Brain microvascular endothelial cell (primary cell): ENCODE measurements at regions not wholly inside any gene's neighbourhood (a gene's known extent, or its start where the extent isn't known, plus 50 kb on each side); places are given as distances from the start of the nearest gene placed in this dataset.
"Not testable (repeated sequence)": the region's sequence is repeated elsewhere in the genome, so short reads cannot be mapped to it uniquely, and the experiment has no call there.

Experiments
- DNase-seq: peaks from one replicate; pipeline ENCODE4 v3.0.0-alpha.2; 2020
- H3K27ac ChIP-seq: fragments of 250-450 bp; sonication (Bioruptor Pico); 2 replicates; pipeline ENCODE4 v1.5.1; 2020; ENCODE audit warnings: mild to moderate bottlenecking, moderate library complexity
- H3K27me3 ChIP-seq: fragments of 250-450 bp; sonication (Bioruptor Pico); replicated peaks from 2 replicates; pipeline ENCODE4 v1.5.1; 2020; ENCODE audit warnings: mild to moderate bottlenecking
- H3K36me3 ChIP-seq: fragments of 250-450 bp; sonication (Bioruptor Pico); replicated peaks from 2 replicates; pipeline ENCODE4 v1.5.1; 2020; ENCODE audit warnings: mild to moderate bottlenecking
- H3K4me3 ChIP-seq: 2 replicates; pipeline ENCODE4 v1.5.1; 2011; ENCODE audit warnings: low read depth, mild to moderate bottlenecking, control low read depth, low read length, moderate library complexity
- in situ Hi-C: cut with HindIII; loops from 2 replicates; pipeline ENCODE4 v1.10.0; 2017; ENCODE audit warnings: low sequenced_read_pairs, low pct_ligation_motif_present
- TF ChIP-seq, protein P1 (sequence below): IDR thresholded peaks from 2 replicates; pipeline ENCODE4 v1.5.1; 2011; ENCODE audit warnings: low read depth, mild to moderate bottlenecking, moderate library complexity, low read length, control low read depth, inconsistent platforms; ENCODE audit errors: missing control alignments

GRCh38 chr5:143921525-143922311 is 109.8 kb downstream of the HMHB1 start:
- Histone ChIP-seq H3K27ac (peak overlapping the region; percentile 84), H3K4me3 (no peak overlapping the region)
- DNase-seq, result peak; percentile 79

DNA sequence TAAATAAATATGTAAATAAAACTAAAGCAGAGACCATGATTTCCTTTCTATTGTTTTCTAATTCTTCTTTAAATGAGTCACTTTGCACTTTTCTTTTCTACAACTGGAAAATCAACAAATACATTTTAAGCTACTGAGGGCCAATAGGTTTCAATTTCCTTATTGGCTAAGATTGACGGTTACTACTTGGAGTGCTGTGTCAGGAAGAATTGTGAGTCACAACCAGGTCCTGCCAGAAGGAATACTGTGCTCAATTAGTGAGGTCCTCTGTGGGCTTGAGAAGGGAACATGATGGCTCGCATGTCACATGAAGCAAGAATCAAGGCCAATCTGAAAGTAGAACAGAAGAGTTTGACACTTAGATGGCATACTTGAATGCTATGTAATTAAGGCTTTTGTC is 110.8 kb downstream of the HMHB1 start:
- TF ChIP-seq, protein P1, sequence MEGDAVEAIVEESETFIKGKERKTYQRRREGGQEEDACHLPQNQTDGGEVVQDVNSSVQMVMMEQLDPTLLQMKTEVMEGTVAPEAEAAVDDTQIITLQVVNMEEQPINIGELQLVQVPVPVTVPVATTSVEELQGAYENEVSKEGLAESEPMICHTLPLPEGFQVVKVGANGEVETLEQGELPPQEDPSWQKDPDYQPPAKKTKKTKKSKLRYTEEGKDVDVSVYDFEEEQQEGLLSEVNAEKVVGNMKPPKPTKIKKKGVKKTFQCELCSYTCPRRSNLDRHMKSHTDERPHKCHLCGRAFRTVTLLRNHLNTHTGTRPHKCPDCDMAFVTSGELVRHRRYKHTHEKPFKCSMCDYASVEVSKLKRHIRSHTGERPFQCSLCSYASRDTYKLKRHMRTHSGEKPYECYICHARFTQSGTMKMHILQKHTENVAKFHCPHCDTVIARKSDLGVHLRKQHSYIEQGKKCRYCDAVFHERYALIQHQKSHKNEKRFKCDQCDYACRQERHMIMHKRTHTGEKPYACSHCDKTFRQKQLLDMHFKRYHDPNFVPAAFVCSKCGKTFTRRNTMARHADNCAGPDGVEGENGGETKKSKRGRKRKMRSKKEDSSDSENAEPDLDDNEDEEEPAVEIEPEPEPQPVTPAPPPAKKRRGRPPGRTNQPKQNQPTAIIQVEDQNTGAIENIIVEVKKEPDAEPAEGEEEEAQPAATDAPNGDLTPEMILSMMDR, result no peak
- in situ Hi-C loops, result no loop called here
- no peaks in the 10 kb centered on the region for H3K36me3 ChIP-seq
- peak overlapping the region; percentile 84 for H3K27ac ChIP-seq
- H3K4me3 ChIP-seq, result no peak overlapping the region
- H3K27me3 ChIP-seq, result no peaks in the 10 kb centered on the region
- peak; percentile 53 for DNase-seq

More at GRCh38 chr5:143921525-143922311, 109.8 kb downstream of the HMHB1 start:
- in situ Hi-C loops, result no loop called here
- TF ChIP-seq, protein P1, result no peak
- no peaks in the 10 kb centered on the region for H3K36me3 ChIP-seq
- H3K27me3 ChIP-seq, result no peaks in the 10 kb centered on the region

DNA sequence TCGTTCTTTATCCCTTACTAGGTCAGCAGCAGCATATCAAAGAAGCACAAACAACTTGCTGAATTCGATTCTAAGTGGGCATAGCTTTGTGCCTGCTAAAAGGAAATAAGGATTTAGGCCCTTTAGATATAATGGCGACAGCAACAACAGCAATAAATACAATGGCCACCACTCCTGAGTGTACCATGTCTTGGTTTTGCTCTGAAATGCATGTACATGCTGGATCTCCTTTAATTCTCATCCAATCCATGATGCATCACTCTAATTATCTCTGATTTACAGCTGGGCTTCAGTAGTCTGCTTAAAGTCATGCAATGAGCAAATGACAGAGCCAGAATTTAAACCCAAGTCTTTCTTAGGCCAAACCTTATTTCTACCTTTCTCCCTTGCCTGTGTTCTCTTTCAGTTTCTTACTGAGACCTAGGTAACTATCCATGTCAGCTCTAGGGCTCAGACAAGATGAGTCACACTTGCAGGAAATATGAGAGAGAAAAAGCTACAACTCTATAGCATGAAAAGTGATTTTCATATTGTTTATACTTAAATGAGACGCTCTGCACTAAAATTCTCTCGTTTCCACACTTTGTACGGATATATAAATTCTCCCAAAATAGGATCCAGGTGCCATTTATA is 111.8 kb downstream of the HMHB1 start:
- no peaks in the 10 kb centered on the region for H3K36me3 ChIP-seq
- TF ChIP-seq, protein P1, result no peak
- DNase-seq, result no peak
- in situ Hi-C loops, result no loop called here
- H3K27ac ChIP-seq, result peak overlapping the region; percentile 4
- no peaks in the 10 kb centered on the region for H3K27me3 ChIP-seq
- H3K4me3 ChIP-seq, result no peak overlapping the region

GRCh38 chr5:143924311-143924978 is 112.5 kb downstream of the HMHB1 start:
- in situ Hi-C loops, result no loop called here
- TF ChIP-seq, protein P1, result no peak
- H3K4me3 ChIP-seq, result no peak overlapping the region
- no peak for DNase-seq
- H3K27me3 ChIP-seq, result no peaks in the 10 kb centered on the region
- peak overlapping the region; percentile 4 for H3K27ac ChIP-seq
- no peaks in the 10 kb centered on the region for H3K36me3 ChIP-seq

DNA sequence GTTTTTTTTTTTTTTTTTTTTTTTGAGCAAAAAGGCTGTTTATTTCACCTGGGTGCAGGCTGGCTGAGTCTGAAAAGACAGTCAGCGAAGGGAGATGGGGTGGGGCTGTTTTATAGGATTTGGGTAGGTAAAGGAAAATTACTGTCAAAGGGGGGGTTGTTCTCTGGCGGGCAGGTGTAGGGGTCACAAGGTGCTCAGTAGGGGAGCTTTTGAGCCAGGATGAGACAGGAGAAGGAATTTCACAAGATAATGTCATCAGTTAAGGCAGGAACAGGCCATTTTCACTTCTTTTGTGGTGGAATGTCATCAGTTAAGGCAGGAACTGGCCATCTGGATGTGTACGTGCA is 113.0 kb downstream of the HMHB1 start:
- DNase-seq, in situ Hi-C loops, H3K4me3 ChIP-seq, H3K36me3 ChIP-seq, H3K27ac ChIP-seq, H3K27me3 ChIP-seq: not testable (repeated sequence)

- no peak overlapping the region for H3K4me3 ChIP-seq
- no peaks in the 10 kb centered on the region for H3K27me3 ChIP-seq
- H3K27ac ChIP-seq, result no peak overlapping the region
- no peak for DNase-seq
- in situ Hi-C loops, result no loop called here
- no peaks in the 10 kb centered on the region for H3K36me3 ChIP-seq
- TF ChIP-seq, protein P1, result no peak
These were observed 117.5 kb downstream of the HMHB1 start for GRCh38 chr5:143929486-143929885.
